Heart right ventricle (tissue), 16 donors: ENCODE measurements at regions not wholly inside any gene's neighbourhood (a gene's known extent, or its start where the extent isn't known, plus 50 kb on each side); places are given as distances from the start of the nearest gene placed in this dataset.

ENCODE experiments used
- ATAC-seq, 8 donors: fragments of 200-7000 bp; cut with Tn5 transposase; one replicate each; pipeline ENCODE4 v1.9.1; 2020; ENCODE audit warnings: mild to moderate bottlenecking in 8 of 8, moderate library complexity in 8 of 8, moderate number of reproducible peaks in 1 of 8
- DNase-seq, 2 donors: peaks; one replicate each; pipeline ENCODE4 v3.0.0-alpha.2; 2020
- H3K27ac ChIP-seq, 10 donors: fragments of 200-600 bp; sonication (generic) in 2 of 10; one replicate each; pipeline versions ENCODE4 v1.5.0 to v1.8.0; 2020 to 2022; ENCODE audit warnings: mild to moderate bottlenecking in 3 of 10
- H3K27me3 ChIP-seq, 7 donors: fragments of 200-600 bp; one replicate each; pipeline ENCODE4 v1.8.0; 2021 to 2022; ENCODE audit warnings: mild to moderate bottlenecking in 2 of 7
- H3K36me3 ChIP-seq, 9 donors: fragments of 200-600 bp; sonication (generic) in 1 of 9; one replicate each; pipeline versions ENCODE4 v1.5.0 to v1.8.0; 2020 to 2022; ENCODE audit warnings: mild to moderate bottlenecking in 2 of 9
- H3K4me1 ChIP-seq, 9 donors: fragments of 200-600 bp; sonication (generic) in 1 of 9; one replicate each; pipeline versions ENCODE4 v1.5.0 to v1.8.0; 2020 to 2022; ENCODE audit warnings: mild to moderate bottlenecking in 4 of 9
- H3K4me3 ChIP-seq, 10 donors: fragments of 200-600 bp; sonication (generic) in 2 of 10; one replicate each; pipeline versions ENCODE4 v1.5.0 to v1.8.0; 2020 to 2022; ENCODE audit warnings: mild to moderate bottlenecking in 7 of 10, moderate library complexity in 2 of 10
- H3K9me3 ChIP-seq, 11 donors: fragments of 200-600 bp in 10 of 11; sonication (generic) in 2 of 11; one replicate each; pipeline versions ENCODE4 v1.5.0 to v1.8.0; 2013 to 2022; ENCODE audit warnings: mild to moderate bottlenecking in 2 of 11, control low read depth in 1 of 11, moderate library complexity in 1 of 11
- CTCF ChIP-seq, 9 donors: fragments of 200-600 bp; sonication (generic) in 2 of 9; IDR thresholded peaks; one replicate each; pipeline versions ENCODE4 v1.5.0 to v1.8.0; 2021 to 2022; ENCODE audit warnings: antibody characterized with exemption in 9 of 9, mild to moderate bottlenecking in 5 of 9, moderate library complexity in 1 of 9
- WGBS, 2 donors: extraction: QIAGEN DNeasy Blood & Tissue Kit; methylation state at CpG; one replicate each; pipeline ENCODE4 v1.1.7; 2013; ENCODE audit warnings: inconsistent platforms in 1 of 2; 5-methylcytosine and 5-hydroxymethylcytosine counted together
- intact Hi-C, 10 donors: fragments of 100-400 bp; cut with DNase I; formaldehyde crosslinking; loops; one replicate each; pipeline versions ENCODE4 v1.11.1 to v1.14.2; 2022
- donor health status: Arrhythmogenic right ventricular cardiomyopathy.
- donor health status: ischemic (EF 13 %, LVEDD 7.1; RV severe dilation, severe dysfunction).
- donor health status: healthy with polysubstance abuse.
- donor health status: DM: no; HTN: yes; CAD: no.
- donor health status: DM: no; HTN: no; CAD: no.
- donor health status: ischemic (EF 25% LVEDD 6.9; RV normal size, moderate dysfunction).
- donor health status: ischemic (EF 25% LVEDD 5.7; RV mildly dilated, moderate dysfunction).
- donor health status: healthy.
- donor health status: DM: yes; HTN: yes; CAD: no.
- donor health status: Ischemic cardiomyopathy.
- donor health status: ischemic (EF 35%, LVEDD 5.7; RV mildly dilated, moderate dysfunction).
- donor health status: nonischemic (EF 11% LVEDD 7.7; RV severe dilation, severe dysfunction).
- donor health status: DM: yes; HTN: yes; CAD: no.
- donor health status: PGD.
- donor health status: ischemic (EF 29% LVEDD 5.4; RV normal size, mild dysfunction).
- donor health status: nonischemic (EF 23%, LVEDD 6.1; RV moderate dilation, normal function).

- no peak for DNase-seq
- TF ChIP-seq CTCF (IDR thresholded peaks at IDR 0.05): no peak
- WGBS, 2 donors: 69 to 77% methylated on average over 8 of the region's 8 CpGs
- no peak for ATAC-seq
- intact Hi-C loops: no loop called here
- Histone ChIP-seq H3K27ac (no peak overlapping the region), H3K4me1 (no peaks in the 10 kb centered on the region), H3K4me3 (no peak overlapping the region), H3K36me3 (no peaks in the 10 kb centered on the region), H3K27me3 (no peaks in the 10 kb centered on the region), H3K9me3 (peaks cover 0 to 46% (median 15%) of the 10 kb centered on the region in 11 donors)
Measured at GRCh38 chr5:3401635-3402034, 194.0 kb upstream of the IRX1 start.

- TF ChIP-seq CTCF (IDR thresholded peaks at IDR 0.05): no peak
- intact Hi-C loops: no loop called here
- DNase-seq (no peak), ATAC-seq (no peak)
- no peaks in the 10 kb centered on the region for H3K27me3 ChIP-seq
- peaks cover 0 to 5% (median 0%) of the 10 kb centered on the region in 9 donors for H3K4me1 ChIP-seq
- no peaks in the 10 kb centered on the region for H3K36me3 ChIP-seq
- 84 to 87% methylated on average over 8 of the region's 8 CpGs for WGBS, 2 donors
- no peak overlapping the region for H3K4me3 ChIP-seq
- peaks cover 0 to 36% (median 9%) of the 10 kb centered on the region in 11 donors for H3K9me3 ChIP-seq
- H3K27ac ChIP-seq: no peak overlapping the region
Measured at GRCh38 chr5:3400659-3401058, 195.0 kb upstream of the IRX1 start.

- peak; percentile 61 to 97 (median 89) for ATAC-seq
- Histone ChIP-seq H3K36me3 (no peaks in the 10 kb centered on the region), H3K4me1 (peaks cover 0 to 14% (median 0%) of the 10 kb centered on the region in 9 donors), H3K27me3 (no peaks in the 10 kb centered on the region), H3K4me3 (no peak overlapping the region), H3K9me3 (peaks cover 0 to 22% (median 9%) of the 10 kb centered on the region in 11 donors), H3K27ac (peak overlapping the region in 5 of 10 donors; percentile 23 to 52 (median 39))
- peak in 1 of 2 donors; percentile 46 for DNase-seq
- 22 to 25% methylated on average over 12 of the region's 12 CpGs for WGBS, 2 donors
- TF ChIP-seq CTCF (IDR thresholded peaks at IDR 0.05): no peak
- intact Hi-C loops: no loop called here
Measured at GRCh38 chr5:3394891-3395599, 200.6 kb upstream of the IRX1 start.

DNA sequence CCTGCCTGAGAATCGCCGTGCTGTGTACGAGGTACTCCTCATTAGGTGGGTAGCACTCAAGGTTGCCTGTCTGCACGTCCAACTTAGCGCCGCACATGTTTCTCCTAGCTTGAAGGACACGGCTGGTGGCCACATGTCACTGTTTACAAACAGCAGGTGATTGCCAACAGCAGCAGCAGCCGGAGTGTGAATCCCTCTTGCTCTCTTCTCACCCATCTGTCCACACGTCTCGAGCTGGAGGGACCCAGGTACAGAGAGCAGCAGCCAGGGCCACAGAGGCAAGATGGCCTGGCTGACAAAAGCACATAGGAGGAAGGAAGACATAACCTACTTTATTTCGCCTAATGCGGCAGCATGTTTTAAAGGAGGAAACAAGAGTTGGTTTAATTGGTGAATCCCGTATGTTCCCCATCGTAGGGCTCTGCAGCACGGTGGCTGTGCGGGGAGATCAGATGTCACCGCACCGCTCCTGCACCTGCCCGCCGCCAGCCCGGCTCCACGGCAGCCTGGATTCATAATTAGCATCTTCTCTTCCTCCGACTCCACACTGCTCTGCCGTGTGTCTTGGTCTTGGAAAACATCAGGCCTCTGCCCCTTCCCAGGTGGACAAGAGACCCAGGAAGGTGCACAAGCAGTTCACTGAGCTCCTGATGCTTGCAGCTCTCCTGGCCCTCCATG lies 201.6 kb upstream of the IRX1 start:
- peak in 2 of 8 donors; percentile 25 to 38 for ATAC-seq

More for the DNA sequence above, 201.6 kb upstream of the IRX1 start:
- WGBS, 2 donors: 60 to 67% methylated on average over 24 of the region's 24 CpGs
- Histone ChIP-seq H3K36me3 (no peaks in the 10 kb centered on the region), H3K27me3 (no peaks in the 10 kb centered on the region), H3K4me1 (peaks cover 0 to 14% (median 0%) of the 10 kb centered on the region in 9 donors), H3K27ac (no peak overlapping the region), H3K4me3 (no peak overlapping the region), H3K9me3 (peaks cover 0 to 12% (median under 1%) of the 10 kb centered on the region in 11 donors)
- intact Hi-C loops: no loop called here
- TF ChIP-seq CTCF (IDR thresholded peaks at IDR 0.05): no peak
- DNase-seq: no peak
